Right lobe of liver (tissue), 6 donors: ENCODE measurements at regions not wholly inside any gene's neighbourhood (a gene's known extent, or its start where the extent isn't known, plus 50 kb on each side); places are given as distances from the start of the nearest gene placed in this dataset.

Source experiments
- ATAC-seq, 4 donors: fragments of 200-7000 bp; cut with Tn5 transposase; one replicate each; pipeline ENCODE4 v1.9.1; 2020; ENCODE audit warnings: mild to moderate bottlenecking in 4 of 4, moderate library complexity in 4 of 4
- DNase-seq, 3 donors: peaks; one replicate each; pipeline ENCODE4 v3.0.0-alpha.2; 2020
- H3K27ac ChIP-seq, 3 donors: fragments of 200-600 bp; one replicate each; pipeline ENCODE4 v1.8.0; 2022
- H3K27me3 ChIP-seq, 2 donors: fragments of 200-600 bp; one replicate each; pipeline ENCODE4 v1.8.0; 2022
- H3K36me3 ChIP-seq, 4 donors: fragments of 200-600 bp; sonication (generic) in 1 of 4; one replicate each; pipeline versions ENCODE4 v1.5.1 to v1.8.0; 2017 to 2022; ENCODE audit warnings: control low read depth in 1 of 4
- H3K4me1 ChIP-seq, 4 donors: fragments of 200-600 bp; sonication (generic) in 1 of 4; one replicate each; pipeline versions ENCODE4 v1.5.1 to v1.8.0; 2017 to 2022; ENCODE audit warnings: control low read depth in 1 of 4
- H3K4me3 ChIP-seq, 3 donors: fragments of 200-600 bp; one replicate each; pipeline ENCODE4 v1.8.0; 2022
- H3K9me3 ChIP-seq, 4 donors: fragments of 200-600 bp; sonication (generic) in 1 of 4; one replicate each; pipeline versions ENCODE4 v1.5.1 to v1.8.0; 2017 to 2022; ENCODE audit warnings: control low read depth in 1 of 4
- CTCF ChIP-seq, 4 donors: fragments of 200-600 bp in 3 of 4; fragments of 450-650 bp in 1 of 4; IDR thresholded peaks; one replicate each; pipeline versions ENCODE4 v1.5.1 to v1.8.0; 2016 to 2022; ENCODE audit warnings: antibody characterized with exemption in 4 of 4, mild to moderate bottlenecking in 2 of 4
- POLR2A ChIP-seq: fragments of 450-650 bp; IDR thresholded peaks from one replicate; pipeline ENCODE4 v1.6.1; 2017; ENCODE audit warnings: antibody characterized with exemption, mild to moderate bottlenecking
- WGBS: methylation state at CpG from one replicate; pipeline ENCODE4 v1.1.6; 2018; ENCODE audit warnings: low coverage, low lambda C conversion rate; ENCODE audit not compliant: insufficient coverage; ENCODE audit errors: missing lambda C conversion rate; 5-methylcytosine and 5-hydroxymethylcytosine counted together
- intact Hi-C, 2 donors: fragments of 100-400 bp; cut with DNase I; formaldehyde crosslinking; loops; one replicate each; pipeline versions ENCODE4 v1.11.2 to v1.14.1; 2022
- donor health status: DM: no; HTN: yes; CAD: no.
- donor health status: DM: no; HTN: no; CAD: no.
- donor health status: DM: no; HTN: no; CAD: no.
- donor health status: DM: no; HTN: yes; CAD: no.
- donor health status: DM: no; HTN: yes; CAD: no.

- no peak overlapping the region for H3K27ac ChIP-seq
- intact Hi-C loops, result no loop called here
- H3K4me3 ChIP-seq, result no peak overlapping the region
- H3K27me3 ChIP-seq, result no peaks in the 10 kb centered on the region
- H3K4me1 ChIP-seq, result no peaks in the 10 kb centered on the region
- DNase-seq (no peak), ATAC-seq (no peak)
- no peak for TF ChIP-seq CTCF (IDR thresholded peaks at IDR 0.05)
- no peak for TF ChIP-seq POLR2A
- 44% methylated on average over 5 of the region's 9 CpGs for WGBS
- H3K9me3 ChIP-seq, result no peaks in the 10 kb centered on the region
- no peaks in the 10 kb centered on the region for H3K36me3 ChIP-seq
These were observed 151.9 kb upstream of the RPS6KA3 start for GRCh38 chrX:20418379-20419150.

GRCh38 chrX:20414762-20415445 is 148.2 kb upstream of the RPS6KA3 start:
- 78% methylated on average over 7 of the region's 9 CpGs for WGBS
- Histone ChIP-seq H3K27me3 (no peaks in the 10 kb centered on the region), H3K4me3 (no peak overlapping the region), H3K4me1 (no peaks in the 10 kb centered on the region), H3K9me3 (no peaks in the 10 kb centered on the region), H3K36me3 (no peaks in the 10 kb centered on the region), H3K27ac (no peak overlapping the region)
- intact Hi-C loops, result no loop called here
- no peak for TF ChIP-seq CTCF (IDR thresholded peaks at IDR 0.05)
- TF ChIP-seq POLR2A, result no peak
- no peak for ATAC-seq
- DNase-seq, result no peak

- no peak for DNase-seq
- no peak for ATAC-seq
- H3K27me3 ChIP-seq, result no peaks in the 10 kb centered on the region
- H3K4me1 ChIP-seq, result no peaks in the 10 kb centered on the region
- H3K36me3 ChIP-seq, result no peaks in the 10 kb centered on the region
- WGBS, result 80% methylated on average over 2 of the region's 2 CpGs
- no peaks in the 10 kb centered on the region for H3K9me3 ChIP-seq
- TF ChIP-seq CTCF (IDR thresholded peaks at IDR 0.05), result no peak
- no peak for TF ChIP-seq POLR2A
- no peak overlapping the region for H3K27ac ChIP-seq
- intact Hi-C loops, result no loop called here
- H3K4me3 ChIP-seq, result no peak overlapping the region
These were observed 147.4 kb upstream of the RPS6KA3 start for GRCh38 chrX:20414066-20414465.

GRCh38 chrX:20412871-20413486 is 146.3 kb upstream of the RPS6KA3 start:
- no peaks in the 10 kb centered on the region for H3K36me3 ChIP-seq
- no peaks in the 10 kb centered on the region for H3K4me1 ChIP-seq
- H3K27me3 ChIP-seq, result no peaks in the 10 kb centered on the region
- TF ChIP-seq POLR2A (no peak), CTCF (IDR thresholded peaks at IDR 0.05) (no peak)
- 67% methylated on average over 10 of the region's 18 CpGs for whole genome bisulfite sequencing
- no peaks in the 10 kb centered on the region for H3K9me3 ChIP-seq
- no peak overlapping the region for H3K4me3 ChIP-seq
- peak; percentile 22 to 52 (median 42) for ATAC-seq
- intact Hi-C loops, result no loop called here
- H3K27ac ChIP-seq, result no peak overlapping the region
- DNase-seq, result no peak
